ENCODE measurements at regions not wholly inside any gene's neighbourhood (a gene's known extent, or its start where the extent isn't known, plus 50 kb on each side); places are given as distances from the start of the nearest gene placed in this dataset.
"Not testable (repeated sequence)": the region's sequence is repeated elsewhere in the genome, so short reads cannot be mapped to it uniquely, and the experiment has no call there.

DNA sequence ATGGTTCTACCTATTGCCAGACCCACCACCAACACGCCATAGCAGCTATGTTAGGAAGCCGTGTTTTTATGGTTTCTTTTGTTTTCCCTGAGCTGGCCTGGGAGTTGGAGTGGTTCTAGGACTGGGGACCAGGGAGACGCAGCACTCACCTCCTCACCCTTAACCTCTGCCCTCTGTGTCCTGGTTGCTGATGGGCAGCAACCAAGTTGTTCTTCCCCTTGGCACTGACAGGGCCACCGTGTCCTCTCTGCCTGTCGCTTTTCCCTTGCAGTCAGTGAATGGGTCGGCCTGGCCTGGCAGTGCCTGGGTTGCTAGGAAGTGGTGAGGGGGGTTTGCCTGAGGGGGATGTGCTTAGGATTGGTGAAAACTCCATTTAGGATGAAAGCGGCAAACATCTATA lies 197.1 kb upstream of the GATA6 start:
- in situ Hi-C loops (cut with HindIII; ENCODE audit: low pct_unique_long_range_greater_than_20kb, low sequenced_read_pairs) = no loop called here
- TF ChIP-seq JUND (IDR thresholded peaks at IDR 0.05; ENCODE audit: low read depth) = no peak
- no peak for DNase-seq (ENCODE audit: low read depth in 1 of 2, low spot score in 1 of 2)

DNA sequence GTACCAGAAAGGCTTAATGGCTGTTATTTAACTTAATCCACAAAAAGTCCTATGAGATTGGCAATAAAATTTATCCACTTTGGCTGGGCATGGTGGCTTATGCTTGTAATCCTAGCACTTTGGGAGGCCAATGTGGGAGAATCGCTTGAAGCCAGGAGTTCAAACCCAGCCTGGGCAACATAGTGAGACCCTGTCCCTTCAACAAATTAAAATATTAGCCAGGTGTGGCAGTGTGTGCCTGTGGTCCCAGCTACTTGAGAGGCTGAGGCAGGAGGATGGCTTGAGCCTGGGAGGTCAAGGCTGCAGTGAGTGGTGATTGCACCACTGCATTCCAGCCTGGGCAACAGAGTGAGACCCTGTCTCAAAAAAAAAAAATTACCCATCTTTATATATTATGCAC lies 193.4 kb upstream of the GATA6 start:
- in situ Hi-C loops (cut with HindIII; ENCODE audit: low pct_unique_long_range_greater_than_20kb, low sequenced_read_pairs); DNase-seq (ENCODE audit: low read depth in 1 of 2, low spot score in 1 of 2): not testable (repeated sequence)

DNA sequence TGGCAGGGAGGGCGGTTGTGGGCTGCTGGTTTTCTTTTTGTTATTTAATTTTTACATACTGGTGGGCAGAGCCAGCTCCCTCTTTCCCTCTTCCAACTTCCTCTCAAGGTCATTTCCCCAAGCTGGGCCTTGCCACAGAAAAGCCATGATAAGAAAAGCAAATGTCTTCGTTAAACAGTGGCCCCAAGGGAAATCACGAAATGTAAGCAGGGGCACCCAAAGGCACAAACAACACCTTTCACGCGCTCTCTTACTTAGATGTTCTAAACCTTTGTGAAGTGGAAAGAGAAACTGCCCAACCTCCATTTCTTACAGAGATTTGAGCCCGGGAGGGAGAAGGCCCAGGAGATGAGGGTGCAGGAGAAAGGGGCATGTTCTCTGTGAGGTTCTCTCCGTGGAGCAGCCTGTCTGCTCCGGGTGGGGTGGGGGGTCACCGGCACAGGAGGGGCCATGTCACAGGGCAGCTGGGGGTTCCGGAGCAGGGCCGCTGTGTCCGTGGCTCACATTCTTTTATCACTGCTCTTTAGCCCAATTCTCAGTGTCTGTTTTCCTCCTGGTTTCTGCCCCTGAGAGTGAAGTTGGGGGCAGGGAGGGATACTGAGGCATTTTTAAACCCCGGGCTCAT lies 190.7 kb upstream of the GATA6 start:
- in situ Hi-C loops (cut with HindIII; ENCODE audit: low pct_unique_long_range_greater_than_20kb, low sequenced_read_pairs) = no loop called here
- no peak for TF ChIP-seq JUND (IDR thresholded peaks at IDR 0.05; ENCODE audit: low read depth)
- DNase-seq (ENCODE audit: low read depth in 1 of 2, low spot score in 1 of 2) = no peak

DNA sequence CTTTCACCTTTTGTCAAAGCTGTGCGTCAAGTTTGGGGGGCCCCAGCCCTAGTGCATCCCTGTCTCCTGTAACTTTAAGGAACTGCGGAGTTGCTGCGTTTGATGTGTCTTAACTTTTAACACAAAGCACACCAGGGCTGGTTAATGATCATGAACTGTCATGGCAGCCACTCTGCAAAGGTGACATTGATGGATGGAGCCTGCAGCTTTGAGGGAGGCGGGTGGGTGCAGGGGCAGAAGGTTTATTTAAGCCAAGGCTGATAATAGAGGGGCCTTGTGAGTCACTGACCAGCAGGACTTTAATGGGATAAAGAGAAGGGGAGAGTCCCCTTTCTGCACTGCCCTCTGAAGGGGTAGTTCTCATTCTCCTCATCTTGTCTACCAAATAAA lies 190.2 kb upstream of the GATA6 start:
- in situ Hi-C loops (cut with HindIII; ENCODE audit: low pct_unique_long_range_greater_than_20kb, low sequenced_read_pairs) = no loop called here
- no peak for TF ChIP-seq JUND (IDR thresholded peaks at IDR 0.05; ENCODE audit: low read depth)
- no peak for DNase-seq (ENCODE audit: low read depth in 1 of 2, low spot score in 1 of 2)

DNA sequence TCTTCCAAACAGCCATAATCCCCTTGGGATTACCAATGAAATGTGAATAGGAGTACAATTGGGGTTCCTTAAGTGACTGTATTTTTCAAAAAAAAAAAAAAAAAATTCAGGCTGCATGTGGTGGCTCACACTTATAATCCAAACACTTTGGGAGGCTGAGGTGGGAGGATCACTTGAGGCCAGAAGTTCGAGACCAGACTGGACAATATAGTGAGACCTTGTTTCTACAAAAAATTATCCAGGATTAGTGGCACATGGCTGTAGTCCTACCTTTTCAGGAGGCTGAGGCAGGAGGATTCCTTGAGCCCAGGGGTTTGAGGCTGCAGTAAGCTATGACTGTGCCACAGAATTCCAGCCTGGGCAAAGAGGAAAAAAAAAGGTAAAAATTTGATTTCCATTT lies 189.6 kb upstream of the GATA6 start:
- no peak for DNase-seq (ENCODE audit: low read depth in 1 of 2, low spot score in 1 of 2)
- in situ Hi-C loops (cut with HindIII; ENCODE audit: low pct_unique_long_range_greater_than_20kb, low sequenced_read_pairs) = no loop called here
- TF ChIP-seq JUND (IDR thresholded peaks at IDR 0.05; ENCODE audit: low read depth) = no peak

DNA sequence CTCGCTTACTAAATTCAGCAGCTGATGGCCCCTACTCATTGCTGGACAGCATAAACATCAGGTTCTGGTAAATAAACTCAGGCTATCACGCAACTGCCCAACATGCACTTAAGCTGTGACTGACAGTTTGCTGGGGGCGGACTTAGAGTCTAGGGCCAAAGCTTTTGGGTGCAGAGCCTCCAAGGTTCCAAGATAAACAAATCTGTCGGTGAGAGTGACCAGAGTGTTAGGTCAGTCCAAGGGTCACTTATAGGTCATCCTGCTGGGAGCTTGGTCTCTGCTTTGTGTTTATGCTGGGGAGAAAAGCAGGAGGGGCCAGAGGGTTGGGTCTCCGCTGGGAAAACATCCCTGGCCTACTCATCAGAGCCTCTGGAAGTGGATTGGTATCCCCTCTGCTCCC lies 188.6 kb upstream of the GATA6 start:
- TF ChIP-seq JUND (IDR thresholded peaks at IDR 0.05; ENCODE audit: low read depth) = no peak
- in situ Hi-C loops (cut with HindIII; ENCODE audit: low pct_unique_long_range_greater_than_20kb, low sequenced_read_pairs) = no loop called here
- DNase-seq (ENCODE audit: low read depth in 1 of 2, low spot score in 1 of 2) = no peak

DNA sequence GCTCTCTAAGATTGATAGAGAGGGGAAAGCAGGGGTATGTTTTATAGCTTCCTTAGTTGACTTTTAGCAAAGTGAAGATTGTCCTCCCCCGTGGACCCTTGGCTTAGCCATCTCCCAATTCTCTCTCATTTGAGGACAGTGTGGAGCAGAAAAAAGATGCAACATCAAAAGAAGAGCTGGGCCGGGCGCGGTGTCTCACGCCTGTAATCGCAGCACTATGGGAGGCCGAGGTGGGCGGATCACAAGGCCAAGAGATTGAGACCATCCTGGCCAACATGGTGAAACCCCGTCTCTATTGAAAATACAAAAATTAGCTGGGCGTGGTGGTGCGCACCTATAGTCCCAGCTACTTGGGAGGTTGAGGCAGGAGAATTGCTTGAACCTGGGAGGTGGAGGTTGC lies 187.9 kb upstream of the GATA6 start:
- in situ Hi-C loops (cut with HindIII; ENCODE audit: low pct_unique_long_range_greater_than_20kb, low sequenced_read_pairs); DNase-seq (ENCODE audit: low read depth in 1 of 2, low spot score in 1 of 2): not testable (repeated sequence)

DNA sequence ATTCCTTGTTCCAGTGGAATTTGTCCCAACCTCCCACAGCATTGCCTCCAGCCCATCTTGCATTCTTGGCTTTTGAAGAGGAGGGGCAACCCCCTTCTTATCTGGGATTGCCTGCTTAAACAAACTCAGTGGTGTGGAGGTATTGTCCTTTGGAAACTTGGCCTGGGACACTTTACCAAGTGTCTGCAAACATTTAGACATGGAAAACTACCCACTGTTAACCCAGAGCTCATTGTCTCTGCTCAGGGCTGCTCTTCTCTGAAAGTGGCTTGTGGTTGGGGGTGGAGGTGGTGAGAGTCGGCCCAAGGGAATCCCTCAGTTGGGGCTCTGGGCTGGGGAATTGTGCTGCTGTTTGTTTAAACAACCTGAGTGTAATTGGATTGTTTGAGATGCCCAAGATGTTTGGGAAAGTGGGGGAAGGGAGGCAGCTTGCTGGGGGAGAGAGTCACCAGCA lies 178.3 kb upstream of the GATA6 start:
- TF ChIP-seq JUND (IDR thresholded peaks at IDR 0.05; ENCODE audit: low read depth) = no peak
- DNase-seq (ENCODE audit: low read depth in 1 of 2, low spot score in 1 of 2) = peak in 1 of 2 experiments; percentile 37
- in situ Hi-C loops (cut with HindIII; ENCODE audit: low pct_unique_long_range_greater_than_20kb, low sequenced_read_pairs) = no loop called here

DNA sequence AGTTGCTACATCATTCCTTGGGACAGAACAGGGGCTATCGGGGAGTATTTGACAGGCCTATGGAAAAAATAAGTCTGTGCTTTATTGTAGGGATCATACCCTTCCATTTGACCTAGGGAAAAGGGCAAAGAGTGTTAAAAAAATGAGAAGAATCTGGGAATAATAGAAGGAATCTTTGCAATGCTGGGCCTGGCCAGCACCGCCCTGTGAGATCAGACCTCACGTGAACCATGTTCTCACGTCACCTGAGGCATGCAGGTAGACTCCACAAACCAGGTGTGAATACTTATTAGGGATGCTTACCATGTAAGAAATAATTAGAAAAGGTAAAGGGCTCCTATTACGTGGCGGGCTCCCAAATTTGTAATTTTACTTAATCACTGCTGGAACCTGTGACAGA lies 177.5 kb upstream of the GATA6 start:
- DNase-seq (ENCODE audit: low read depth in 1 of 2, low spot score in 1 of 2) = no peak
- no peak for TF ChIP-seq JUND (IDR thresholded peaks at IDR 0.05; ENCODE audit: low read depth)
- in situ Hi-C loops (cut with HindIII; ENCODE audit: low pct_unique_long_range_greater_than_20kb, low sequenced_read_pairs) = no loop called here

DNA sequence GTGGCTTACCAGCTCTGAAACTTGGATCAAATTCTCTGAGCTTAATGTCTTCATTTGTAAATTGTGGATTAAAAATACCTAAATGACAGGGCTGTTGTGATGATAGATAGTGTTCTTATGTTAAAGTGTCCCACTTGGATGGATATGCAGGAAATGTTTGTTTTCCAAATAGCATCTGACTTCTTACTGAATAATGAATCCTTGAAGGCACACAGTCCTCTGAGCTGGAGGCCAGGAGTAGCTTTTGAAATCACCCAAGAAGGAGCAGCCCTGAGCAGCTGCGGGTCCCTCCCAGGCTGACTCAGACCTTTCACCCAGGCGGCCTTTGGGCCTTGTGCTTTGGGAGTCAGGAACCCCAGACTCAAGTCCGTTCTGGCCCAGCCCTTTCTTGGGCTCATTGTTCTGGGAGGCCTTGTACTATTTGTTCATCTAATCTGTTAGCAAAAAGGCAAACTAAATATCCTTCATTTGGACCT lies 173.0 kb upstream of the GATA6 start:
- DNase-seq (ENCODE audit: low read depth in 1 of 2, low spot score in 1 of 2) = no peak
- in situ Hi-C loops (cut with HindIII; ENCODE audit: low pct_unique_long_range_greater_than_20kb, low sequenced_read_pairs) = no loop called here
- TF ChIP-seq JUND (IDR thresholded peaks at IDR 0.05; ENCODE audit: low read depth) = no peak

DNA sequence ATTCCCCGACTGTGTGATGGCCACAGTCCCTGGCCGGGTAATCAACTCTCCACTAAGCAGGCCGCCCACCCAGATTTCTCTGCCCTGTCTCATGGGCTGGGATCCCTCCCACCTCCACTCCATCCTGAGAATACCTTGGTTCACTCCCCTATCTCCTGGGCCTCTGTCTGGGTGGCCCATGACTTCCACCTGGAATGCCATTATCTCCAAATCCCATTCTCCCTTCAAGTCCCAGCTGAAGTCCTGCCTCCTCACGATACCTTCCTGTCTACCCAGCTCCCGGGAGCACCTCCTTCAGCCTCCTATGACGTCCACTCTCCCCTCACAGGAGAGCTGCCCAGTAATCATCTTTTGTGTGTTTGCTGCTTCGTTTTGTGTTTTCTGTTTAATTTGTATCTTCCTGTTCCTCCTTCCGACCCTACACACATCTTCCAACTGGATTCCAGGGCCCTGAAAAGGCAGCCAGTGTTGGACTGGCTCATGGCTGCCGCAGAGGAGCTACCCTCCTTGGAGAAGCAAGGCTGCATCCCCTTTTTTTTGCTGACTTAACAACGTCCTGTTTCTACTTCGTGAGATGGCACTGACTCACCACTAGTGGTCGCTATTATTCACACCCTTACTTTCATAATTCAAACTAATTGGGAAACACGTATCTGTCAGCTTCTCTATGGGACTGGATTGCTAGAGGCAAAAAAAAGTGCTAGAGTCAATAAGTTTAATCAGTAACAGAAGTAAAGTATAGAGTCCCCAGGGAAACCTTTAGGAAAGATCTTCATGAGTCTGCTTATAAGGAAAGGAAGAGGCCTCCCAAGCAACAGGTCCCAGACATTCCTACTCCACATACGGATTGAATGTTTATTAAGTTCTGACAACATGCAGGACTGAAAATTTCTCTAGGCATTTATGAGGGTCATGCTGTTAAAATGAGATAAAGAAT lies 171.9 kb upstream of the GATA6 start:
- in situ Hi-C loops (cut with HindIII; ENCODE audit: low pct_unique_long_range_greater_than_20kb, low sequenced_read_pairs) = no loop called here
- no peak for TF ChIP-seq JUND (IDR thresholded peaks at IDR 0.05; ENCODE audit: low read depth)
- peak; percentile 6 to 62 for DNase-seq (ENCODE audit: low read depth in 1 of 2, low spot score in 1 of 2)

DNA sequence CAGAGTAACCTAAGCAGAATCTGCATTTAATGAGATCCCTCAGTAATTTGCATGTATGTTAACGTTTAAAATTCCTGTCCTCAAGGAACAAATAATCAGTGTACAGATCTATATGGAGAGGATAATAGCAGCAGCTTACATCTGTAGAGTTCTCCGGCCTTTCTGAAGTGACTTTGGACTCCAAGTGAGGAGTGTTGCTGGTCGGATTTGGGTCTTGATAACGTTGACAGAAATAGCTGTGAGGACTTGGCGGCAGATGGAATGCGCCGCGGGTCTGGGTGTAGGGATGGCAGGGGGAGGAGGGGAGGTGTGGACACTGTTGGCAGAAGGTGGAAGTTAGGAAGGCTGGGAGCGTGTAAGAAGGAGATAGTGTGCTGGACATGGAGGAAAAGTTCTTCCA lies 170.9 kb upstream of the GATA6 start:
- TF ChIP-seq JUND (IDR thresholded peaks at IDR 0.05; ENCODE audit: low read depth) = no peak
- in situ Hi-C loops (cut with HindIII; ENCODE audit: low pct_unique_long_range_greater_than_20kb, low sequenced_read_pairs) = no loop called here
- DNase-seq (ENCODE audit: low read depth in 1 of 2, low spot score in 1 of 2) = no peak

DNA sequence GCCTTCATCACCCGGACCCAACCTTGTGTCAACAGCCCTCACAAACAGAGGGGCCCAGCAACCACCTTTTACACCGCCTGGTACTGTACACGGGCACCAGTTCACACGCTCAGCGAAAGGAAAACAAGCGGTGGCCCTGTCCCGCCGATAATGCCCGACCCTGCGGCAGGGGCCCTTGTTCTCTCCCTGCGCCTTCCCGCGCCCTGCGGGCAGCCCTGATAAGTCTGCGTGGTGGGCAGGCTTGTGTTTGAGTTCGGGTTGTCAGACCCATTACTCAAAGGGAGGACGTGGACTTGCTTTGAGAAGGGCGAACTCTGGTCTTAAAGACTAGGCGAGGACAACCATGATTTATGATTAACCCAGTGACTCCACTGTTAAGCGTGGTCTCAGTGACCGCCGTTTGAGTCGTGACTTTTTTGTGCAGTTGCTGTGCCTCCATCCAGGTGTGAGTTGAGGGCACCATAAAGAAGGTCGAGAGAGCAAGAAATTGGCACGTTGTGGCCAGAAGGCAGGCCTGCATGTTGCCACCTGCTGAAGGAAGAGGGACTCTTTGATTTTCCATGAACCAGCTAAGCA lies 167.4 kb upstream of the GATA6 start:
- DNase-seq (ENCODE audit: low read depth in 1 of 2, low spot score in 1 of 2) = no peak
- in situ Hi-C loops (cut with HindIII; ENCODE audit: low pct_unique_long_range_greater_than_20kb, low sequenced_read_pairs) = no loop called here
- no peak for TF ChIP-seq JUND (IDR thresholded peaks at IDR 0.05; ENCODE audit: low read depth)
